ENCODE measurements at regions not wholly inside any gene's neighbourhood (a gene's known extent, or its start where the extent isn't known, plus 50 kb on each side); places are given as distances from the start of the nearest gene placed in this dataset.

DNA sequence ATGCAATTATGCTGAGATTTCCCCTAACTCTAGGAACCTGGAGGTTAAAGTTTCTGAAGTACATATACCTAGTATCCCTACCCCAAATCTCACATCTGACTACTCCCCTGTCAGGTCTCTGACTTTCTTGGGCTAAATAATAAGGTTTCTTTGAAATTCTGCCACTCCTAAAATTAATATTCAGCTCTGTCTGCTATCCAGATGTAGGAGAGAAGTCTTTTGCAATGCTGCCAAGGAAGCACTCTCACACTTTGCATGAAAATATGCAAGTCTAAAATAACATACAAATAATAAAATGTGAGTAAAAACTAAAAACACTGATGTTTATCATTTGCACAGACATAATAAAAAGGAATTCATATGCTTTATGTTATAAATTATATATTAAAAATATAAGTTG is 196.9 kb upstream of the LRFN5 start:
- TF ChIP-seq, protein P1, sequence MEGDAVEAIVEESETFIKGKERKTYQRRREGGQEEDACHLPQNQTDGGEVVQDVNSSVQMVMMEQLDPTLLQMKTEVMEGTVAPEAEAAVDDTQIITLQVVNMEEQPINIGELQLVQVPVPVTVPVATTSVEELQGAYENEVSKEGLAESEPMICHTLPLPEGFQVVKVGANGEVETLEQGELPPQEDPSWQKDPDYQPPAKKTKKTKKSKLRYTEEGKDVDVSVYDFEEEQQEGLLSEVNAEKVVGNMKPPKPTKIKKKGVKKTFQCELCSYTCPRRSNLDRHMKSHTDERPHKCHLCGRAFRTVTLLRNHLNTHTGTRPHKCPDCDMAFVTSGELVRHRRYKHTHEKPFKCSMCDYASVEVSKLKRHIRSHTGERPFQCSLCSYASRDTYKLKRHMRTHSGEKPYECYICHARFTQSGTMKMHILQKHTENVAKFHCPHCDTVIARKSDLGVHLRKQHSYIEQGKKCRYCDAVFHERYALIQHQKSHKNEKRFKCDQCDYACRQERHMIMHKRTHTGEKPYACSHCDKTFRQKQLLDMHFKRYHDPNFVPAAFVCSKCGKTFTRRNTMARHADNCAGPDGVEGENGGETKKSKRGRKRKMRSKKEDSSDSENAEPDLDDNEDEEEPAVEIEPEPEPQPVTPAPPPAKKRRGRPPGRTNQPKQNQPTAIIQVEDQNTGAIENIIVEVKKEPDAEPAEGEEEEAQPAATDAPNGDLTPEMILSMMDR (IDR thresholded peaks at IDR 0.05), result no peak
- TF ChIP-seq GABPA (IDR thresholded peaks at IDR 0.05; ENCODE audit: low read depth), result no peak
- no peak for TF ChIP-seq TAF1 (IDR thresholded peaks at IDR 0.05; ENCODE audit: borderline replicate concordance, low read depth, low read length)
- no peak for TF ChIP-seq RXRA (IDR thresholded peaks at IDR 0.05; ENCODE audit: borderline replicate concordance, low read depth)
- TF ChIP-seq EP300 (IDR thresholded peaks at IDR 0.05; ENCODE audit: borderline replicate concordance in 1 of 2, low read depth in 1 of 2, low read length in 1 of 2), result no peak
- TF ChIP-seq, protein P2, sequence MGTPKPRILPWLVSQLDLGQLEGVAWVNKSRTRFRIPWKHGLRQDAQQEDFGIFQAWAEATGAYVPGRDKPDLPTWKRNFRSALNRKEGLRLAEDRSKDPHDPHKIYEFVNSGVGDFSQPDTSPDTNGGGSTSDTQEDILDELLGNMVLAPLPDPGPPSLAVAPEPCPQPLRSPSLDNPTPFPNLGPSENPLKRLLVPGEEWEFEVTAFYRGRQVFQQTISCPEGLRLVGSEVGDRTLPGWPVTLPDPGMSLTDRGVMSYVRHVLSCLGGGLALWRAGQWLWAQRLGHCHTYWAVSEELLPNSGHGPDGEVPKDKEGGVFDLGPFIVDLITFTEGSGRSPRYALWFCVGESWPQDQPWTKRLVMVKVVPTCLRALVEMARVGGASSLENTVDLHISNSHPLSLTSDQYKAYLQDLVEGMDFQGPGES (IDR thresholded peaks at IDR 0.05; ENCODE audit: low read depth, low read length), result no peak
- no peak for TF ChIP-seq POLR2AphosphoS5 (IDR thresholded peaks at IDR 0.05; ENCODE audit: low read depth, low read length)
- TF ChIP-seq, protein P3, sequence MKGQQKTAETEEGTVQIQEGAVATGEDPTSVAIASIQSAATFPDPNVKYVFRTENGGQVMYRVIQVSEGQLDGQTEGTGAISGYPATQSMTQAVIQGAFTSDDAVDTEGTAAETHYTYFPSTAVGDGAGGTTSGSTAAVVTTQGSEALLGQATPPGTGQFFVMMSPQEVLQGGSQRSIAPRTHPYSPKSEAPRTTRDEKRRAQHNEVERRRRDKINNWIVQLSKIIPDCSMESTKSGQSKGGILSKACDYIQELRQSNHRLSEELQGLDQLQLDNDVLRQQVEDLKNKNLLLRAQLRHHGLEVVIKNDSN (IDR thresholded peaks at IDR 0.05; ENCODE audit: borderline replicate concordance, low read depth), result no peak
